Inflammatory macrophage (primary cell): ENCODE measurements at regions not wholly inside any gene's neighbourhood (a gene's known extent, or its start where the extent isn't known, plus 50 kb on each side); places are given as distances from the start of the nearest gene placed in this dataset.
"Not testable (repeated sequence)": the region's sequence is repeated elsewhere in the genome, so short reads cannot be mapped to it uniquely, and the experiment has no call there.

Source experiments
- DNase-seq, 2 donors: peaks; one replicate each; pipeline ENCODE4 v3.0.0-alpha.2; 2020 to 2022

GRCh38 chr5:148880197-148880596, 53.8 kb downstream of the ADRB2 start:
- DNase-seq, result no peak

- DNase-seq, result peak; percentile 10 to 19
Measured at GRCh38 chr5:148880696-148881095, 54.3 kb downstream of the ADRB2 start.

GRCh38 chr5:148882332-148882731, 55.9 kb downstream of the ADRB2 start:
- peak; percentile 67 to 75 for DNase-seq

DNA sequence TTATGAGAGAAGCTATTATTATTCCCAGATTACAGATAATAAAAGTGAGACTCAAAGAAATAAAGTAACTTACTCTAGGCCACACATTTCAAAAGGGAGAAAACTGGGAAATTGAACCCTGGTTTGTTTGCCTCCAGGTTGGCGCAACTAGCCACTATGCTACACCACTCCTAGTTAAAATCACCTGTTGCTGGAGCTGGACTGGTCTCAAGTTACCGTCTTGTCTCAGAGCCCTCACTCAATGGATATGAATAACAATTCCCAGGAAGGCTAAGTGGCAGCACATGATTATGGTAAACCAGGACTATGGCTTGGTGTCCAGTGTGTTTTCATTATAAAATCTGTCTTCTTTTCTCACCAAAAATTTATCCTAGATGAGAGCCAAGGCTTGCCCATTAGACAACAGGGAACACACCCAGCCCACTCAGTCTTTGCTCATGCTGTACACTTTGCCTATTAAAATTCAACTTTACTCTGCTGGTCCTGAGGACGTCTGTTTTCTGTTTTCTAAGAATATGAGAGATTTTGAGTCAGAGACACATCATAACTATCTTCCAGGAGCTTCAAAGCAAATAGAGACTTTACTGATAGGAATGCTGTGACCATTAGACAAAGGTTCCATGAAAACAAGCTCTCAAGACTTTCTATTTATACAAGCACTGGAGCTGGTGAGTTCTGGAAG, 58.1 kb downstream of the ADRB2 start:
- no peak for DNase-seq

DNA sequence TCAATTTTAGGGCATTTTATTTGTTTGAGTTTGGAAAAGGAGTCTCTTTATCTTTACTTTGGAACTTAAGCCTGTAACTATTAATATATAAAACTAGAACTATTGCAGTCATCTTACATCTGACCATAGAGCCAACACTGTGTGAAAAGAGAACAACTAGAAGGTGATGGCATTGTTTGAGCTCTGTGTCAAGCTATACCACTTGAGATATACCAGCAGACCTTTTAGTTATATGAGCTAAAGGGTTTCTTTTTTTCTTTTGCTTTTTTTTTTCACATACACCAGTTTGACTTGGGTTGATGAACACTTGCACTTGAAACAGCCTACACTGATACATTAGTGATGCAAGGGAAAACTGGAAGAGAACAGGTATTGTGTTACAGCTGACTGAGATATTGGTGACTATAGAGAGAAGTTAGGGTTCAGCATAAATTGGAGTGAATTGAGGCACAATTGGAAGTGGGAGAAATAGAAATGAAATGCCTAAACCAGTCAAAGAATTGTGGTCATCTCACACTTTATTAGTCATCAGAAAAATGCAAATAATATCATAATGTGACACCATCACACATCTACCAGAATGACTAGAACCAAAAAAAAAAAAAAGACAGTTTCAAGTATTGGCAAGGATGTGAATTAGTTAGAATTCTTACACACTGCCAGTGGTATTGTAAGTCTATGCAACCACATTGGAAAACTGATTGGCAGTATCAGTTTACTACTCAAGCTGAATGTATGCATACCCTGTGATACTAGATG, 60.9 kb downstream of the ADRB2 start:
- no peak for DNase-seq

DNA sequence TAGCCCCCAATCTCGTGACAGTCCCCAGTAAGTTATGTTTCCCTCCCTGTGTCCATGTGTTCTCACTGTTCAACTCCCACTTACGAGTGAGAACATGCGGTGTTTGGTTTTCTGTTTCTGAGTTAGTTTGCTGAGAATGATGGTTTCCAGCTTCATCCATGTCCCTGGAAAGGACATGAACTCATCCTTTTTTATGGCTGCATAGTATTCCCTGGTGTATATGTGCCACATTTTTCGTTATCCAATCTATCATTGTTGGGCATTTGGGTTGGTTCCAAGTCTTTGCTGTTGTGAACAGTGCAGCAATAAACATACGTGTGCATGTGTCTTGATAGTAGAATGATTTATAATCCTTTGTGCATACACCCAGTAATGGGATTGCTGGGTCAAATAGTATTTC, 63.5 kb downstream of the ADRB2 start:
- not testable (repeated sequence) for DNase-seq

GRCh38 chr5:148895441-148895840, 69.0 kb downstream of the ADRB2 start:
- not testable (repeated sequence) for DNase-seq

GRCh38 chr5:148897842-148898241, 71.4 kb downstream of the ADRB2 start:
- DNase-seq, result no peak

DNA sequence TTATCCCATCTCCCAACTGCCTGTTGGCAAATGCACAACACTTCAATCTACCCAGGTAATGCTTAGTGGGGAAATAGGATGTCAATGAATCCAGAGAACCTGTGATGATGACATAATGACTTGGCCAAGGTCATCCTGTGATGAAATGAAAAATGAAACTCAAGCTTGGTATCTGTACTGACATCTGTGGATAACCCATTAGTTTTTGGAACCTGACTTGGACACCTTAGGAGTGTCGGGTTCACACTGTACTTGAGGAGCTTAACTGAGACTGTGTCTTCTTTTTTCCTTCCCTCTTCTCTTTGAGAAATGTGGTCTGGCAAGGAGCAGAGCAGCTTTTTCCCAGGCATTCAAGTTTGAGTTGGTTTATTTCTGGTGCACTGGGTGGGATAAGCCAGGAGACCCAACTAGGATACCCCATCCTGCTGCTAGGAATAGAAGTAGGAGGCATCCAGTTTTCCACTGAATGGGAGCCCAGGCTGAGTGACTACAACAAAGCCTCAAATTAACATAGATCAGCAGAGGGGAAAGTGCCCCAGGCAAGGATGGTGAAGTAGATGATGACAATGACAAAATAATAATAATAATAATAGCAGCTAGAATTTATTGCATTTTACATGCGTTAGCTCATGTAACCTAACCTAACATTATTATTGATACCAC, 72.1 kb downstream of the ADRB2 start:
- no peak for DNase-seq

GRCh38 chr5:148899993-148900392, 73.6 kb downstream of the ADRB2 start:
- peak in 1 of 2 donors; percentile 37 for DNase-seq

- no peak for DNase-seq
Measured at GRCh38 chr5:148902478-148902877, 76.1 kb downstream of the ADRB2 start.

DNA sequence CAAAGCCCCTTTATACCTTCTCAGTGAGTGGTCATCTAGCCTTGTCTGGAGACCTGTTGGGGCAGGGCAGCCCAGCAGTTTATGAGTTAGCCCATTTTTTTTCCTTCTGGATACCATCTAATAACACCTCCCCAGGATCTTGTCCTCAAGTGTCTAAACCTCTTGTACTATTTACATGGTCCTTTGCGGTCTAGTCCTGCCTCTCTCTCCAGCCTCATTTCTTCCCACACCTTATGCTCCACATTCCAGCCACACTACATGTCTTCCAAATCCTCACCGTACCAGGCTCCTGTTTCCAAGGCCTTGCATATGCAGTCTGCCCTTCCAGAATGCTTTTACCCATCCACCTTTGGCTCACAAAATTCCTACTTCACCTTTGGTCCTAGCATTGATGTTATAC, 77.2 kb downstream of the ADRB2 start:
- no peak for DNase-seq

DNA sequence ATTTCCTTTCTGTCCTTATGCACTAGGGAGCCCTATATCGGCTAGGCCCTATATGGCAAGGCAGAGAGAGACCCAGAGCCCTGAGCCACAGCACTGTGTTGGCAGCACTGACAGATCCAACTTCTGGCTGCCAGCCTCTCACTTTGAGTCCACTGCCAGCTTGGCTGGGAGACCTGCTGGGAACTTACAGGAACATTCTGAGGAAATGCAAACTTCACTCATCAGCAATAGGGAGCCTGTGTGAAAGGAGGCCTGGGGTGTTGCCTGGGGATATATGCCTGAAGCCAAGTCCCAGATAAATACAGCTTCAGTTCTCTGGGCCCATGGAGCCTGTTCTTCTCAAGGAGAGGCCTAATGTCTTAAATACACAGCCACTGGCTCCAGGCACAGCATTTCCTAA, 78.0 kb downstream of the ADRB2 start:
- DNase-seq, result no peak

DNA sequence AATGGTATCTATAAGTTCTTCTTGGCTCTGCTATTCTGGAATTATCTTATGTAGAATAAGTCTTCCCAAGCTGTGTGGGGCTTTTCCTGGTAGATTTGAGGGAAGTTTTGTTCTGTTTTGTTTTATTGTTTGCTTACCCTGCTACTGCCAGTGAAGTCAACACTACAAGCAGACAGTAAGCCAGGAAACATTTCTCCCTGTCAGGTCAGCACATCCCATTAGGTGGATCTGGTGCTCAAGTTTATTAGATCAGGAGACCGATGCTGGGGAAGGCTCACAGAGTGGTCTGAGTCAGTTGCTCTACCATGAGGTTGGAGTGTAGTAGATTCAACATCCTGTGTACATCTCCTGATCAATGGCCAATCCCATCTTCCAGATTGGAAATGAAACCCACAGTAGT, 79.1 kb downstream of the ADRB2 start:
- DNase-seq, result no peak

GRCh38 chr5:148906968-148907367, 80.6 kb downstream of the ADRB2 start:
- no peak for DNase-seq

- DNase-seq, result no peak
Measured at GRCh38 chr5:148909040-148909439, 82.6 kb downstream of the ADRB2 start.

DNA sequence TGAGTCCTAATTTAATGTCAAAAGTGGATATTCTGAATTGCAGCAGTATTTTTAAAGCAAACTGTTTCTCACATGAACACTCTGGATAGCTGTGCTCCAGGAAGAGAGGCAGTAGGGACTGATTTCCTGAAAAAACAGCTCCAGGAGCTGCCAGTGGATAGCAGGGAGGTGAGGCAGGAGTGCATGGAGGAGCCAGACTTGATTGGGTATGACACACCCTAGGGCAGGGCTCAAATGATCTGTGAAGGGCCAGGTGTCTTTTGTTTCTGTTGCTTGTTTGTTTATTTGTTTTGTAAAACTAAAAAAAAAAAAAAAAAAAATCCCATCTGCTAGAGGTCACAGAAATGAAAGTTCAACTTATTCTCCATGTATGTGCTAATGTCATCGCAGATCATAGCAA, 83.4 kb downstream of the ADRB2 start:
- no peak for DNase-seq

GRCh38 chr5:148910216-148910615, 83.8 kb downstream of the ADRB2 start:
- DNase-seq, result no peak

GRCh38 chr5:148910686-148911361, 84.4 kb downstream of the ADRB2 start:
- DNase-seq, result peak; percentile 84 to 86

GRCh38 chr5:148911386-148911785, 85.0 kb downstream of the ADRB2 start:
- DNase-seq, result no peak

GRCh38 chr5:148912146-148912545, 85.7 kb downstream of the ADRB2 start:
- no peak for DNase-seq

DNA sequence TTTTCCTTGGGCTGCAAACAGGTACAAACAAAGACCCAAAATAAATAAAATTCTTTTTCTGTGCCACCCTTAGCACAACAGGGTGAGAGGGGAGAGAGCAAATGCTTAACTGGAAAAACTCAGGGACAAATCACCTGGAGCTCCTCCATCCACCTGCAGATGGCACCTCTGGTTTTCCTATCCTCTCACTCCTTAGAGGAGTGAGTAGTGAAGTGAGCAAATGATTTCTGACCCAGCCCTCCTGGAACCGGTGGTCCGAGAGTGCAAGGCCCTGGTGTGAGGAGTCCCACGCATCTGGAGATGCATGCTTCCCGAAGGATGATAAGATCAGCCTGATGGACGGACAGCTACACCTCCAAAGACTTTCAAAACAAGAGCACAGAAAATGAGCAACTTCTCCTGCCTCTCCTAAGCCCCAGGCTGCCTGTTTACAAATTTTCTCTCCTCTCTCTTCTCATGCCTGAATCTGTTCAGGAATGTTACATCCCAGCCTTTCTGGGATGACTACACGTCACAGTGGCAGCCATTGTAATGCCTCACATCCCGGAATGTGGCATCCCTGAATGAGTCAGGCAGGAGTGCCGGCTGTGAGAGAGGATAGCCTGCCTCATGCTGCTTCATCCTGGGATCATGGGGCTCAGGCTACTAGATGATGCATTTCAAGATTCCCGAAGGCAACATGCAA, 86.4 kb downstream of the ADRB2 start:
- DNase-seq, result no peak

DNA sequence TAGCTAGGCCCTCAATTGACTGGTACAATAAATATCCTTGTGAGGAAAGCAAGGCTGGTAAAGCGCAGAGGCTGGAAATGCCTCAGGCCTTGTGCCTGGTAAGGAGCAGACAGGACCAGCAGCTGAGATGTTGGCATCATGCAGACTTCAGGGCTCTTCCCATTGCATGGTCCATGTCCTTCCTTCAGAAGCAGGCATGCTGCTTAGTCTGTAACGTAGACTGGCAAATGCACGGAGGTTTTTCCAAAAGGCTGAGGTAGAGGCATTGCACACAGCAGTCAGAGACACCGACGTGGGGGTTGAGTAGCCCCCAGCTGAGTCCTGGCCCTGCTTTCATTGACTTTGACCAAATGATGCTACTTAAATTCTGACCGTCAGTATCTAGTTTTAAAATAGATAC, 87.1 kb downstream of the ADRB2 start:
- no peak for DNase-seq
